Loucy (cell line): ENCODE measurements at regions not wholly inside any gene's neighbourhood (a gene's known extent, or its start where the extent isn't known, plus 50 kb on each side); places are given as distances from the start of the nearest gene placed in this dataset.

Source experiments
- CTCF ChIP-seq: fragments of 200-600 bp; sonication (generic); conservative IDR thresholded peaks from 2 replicates; pipeline ENCODE4 v1.5.1; 2014; ENCODE audit warnings: mild to moderate bottlenecking, antibody characterized with exemption, low read length
- EZH2phosphoT487 ChIP-seq: fragments of 200-600 bp; IDR thresholded peaks from 2 replicates; pipeline ENCODE4 v1.6.1; 2018; ENCODE audit warnings: antibody characterized with exemption, mild to moderate bottlenecking, moderate library complexity, borderline replicate concordance

DNA sequence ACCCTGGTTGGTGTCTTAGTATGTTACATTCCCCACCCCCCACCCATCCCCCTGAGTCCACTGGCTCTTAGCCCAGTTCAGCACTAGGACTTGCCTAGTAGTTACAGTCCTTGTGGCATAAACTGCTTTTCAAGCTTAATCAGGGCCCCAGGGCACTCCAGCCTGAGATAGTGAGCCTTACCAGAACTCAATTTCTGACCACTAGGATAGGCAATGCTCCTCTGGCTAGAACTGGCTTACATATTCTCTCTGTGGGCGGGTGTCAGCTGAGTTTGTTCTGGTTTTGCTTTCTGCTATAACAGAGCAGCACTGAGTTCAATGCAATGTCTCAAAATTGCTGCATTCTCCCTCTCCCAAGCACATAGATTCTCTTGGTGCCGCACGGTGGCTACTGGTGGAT is 391.4 kb upstream of the DIPK2B start:
- no peak for TF ChIP-seq CTCF
- no peak for TF ChIP-seq EZH2phosphoT487
